ENCODE measurements at regions not wholly inside any gene's neighbourhood (a gene's known extent, or its start where the extent isn't known, plus 50 kb on each side); places are given as distances from the start of the nearest gene placed in this dataset.
"Not testable (repeated sequence)": the region's sequence is repeated elsewhere in the genome, so short reads cannot be mapped to it uniquely, and the experiment has no call there.

GRCh38 chr18:75723521-75724340 lies 296.2 kb upstream of the SMIM21 start:
- WGBS, 2 donors: 55 to 71% methylated on average over 10 of the region's 10 CpGs
- Histone ChIP-seq H3K27ac (no peak overlapping the region), H3K36me3 (ENCODE audit: low read depth, missing control alignments) (no peaks in the 10 kb centered on the region), H3K4me1 (no peaks in the 10 kb centered on the region), H3K9me3 (no peaks in the 10 kb centered on the region), H3K27me3 (no peaks in the 10 kb centered on the region), H3K4me3 (no peak overlapping the region)
- no peak for DNase-seq
- intact Hi-C loops (cut with DNase I; ENCODE audit: low total_unique reads): no loop called here
- TF ChIP-seq, protein P1, sequence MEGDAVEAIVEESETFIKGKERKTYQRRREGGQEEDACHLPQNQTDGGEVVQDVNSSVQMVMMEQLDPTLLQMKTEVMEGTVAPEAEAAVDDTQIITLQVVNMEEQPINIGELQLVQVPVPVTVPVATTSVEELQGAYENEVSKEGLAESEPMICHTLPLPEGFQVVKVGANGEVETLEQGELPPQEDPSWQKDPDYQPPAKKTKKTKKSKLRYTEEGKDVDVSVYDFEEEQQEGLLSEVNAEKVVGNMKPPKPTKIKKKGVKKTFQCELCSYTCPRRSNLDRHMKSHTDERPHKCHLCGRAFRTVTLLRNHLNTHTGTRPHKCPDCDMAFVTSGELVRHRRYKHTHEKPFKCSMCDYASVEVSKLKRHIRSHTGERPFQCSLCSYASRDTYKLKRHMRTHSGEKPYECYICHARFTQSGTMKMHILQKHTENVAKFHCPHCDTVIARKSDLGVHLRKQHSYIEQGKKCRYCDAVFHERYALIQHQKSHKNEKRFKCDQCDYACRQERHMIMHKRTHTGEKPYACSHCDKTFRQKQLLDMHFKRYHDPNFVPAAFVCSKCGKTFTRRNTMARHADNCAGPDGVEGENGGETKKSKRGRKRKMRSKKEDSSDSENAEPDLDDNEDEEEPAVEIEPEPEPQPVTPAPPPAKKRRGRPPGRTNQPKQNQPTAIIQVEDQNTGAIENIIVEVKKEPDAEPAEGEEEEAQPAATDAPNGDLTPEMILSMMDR (IDR thresholded peaks at IDR 0.05): no peak
- no peak for TF ChIP-seq POLR2A (IDR thresholded peaks at IDR 0.05)

GRCh38 chr18:75714766-75715165 lies 287.3 kb upstream of the SMIM21 start:
- Histone ChIP-seq H3K9me3 (no peaks in the 10 kb centered on the region), H3K4me3 (no peak overlapping the region), H3K4me1 (no peaks in the 10 kb centered on the region), H3K27ac (no peak overlapping the region), H3K36me3 (ENCODE audit: low read depth, missing control alignments) (no peaks in the 10 kb centered on the region), H3K27me3 (no peaks in the 10 kb centered on the region)
- no peak for DNase-seq
- intact Hi-C loops (cut with DNase I; ENCODE audit: low total_unique reads): no loop called here
- TF ChIP-seq, protein P1 (IDR thresholded peaks at IDR 0.05): no peak
- no peak for TF ChIP-seq POLR2A (IDR thresholded peaks at IDR 0.05)
- 78 to 81% methylated on average over 3 of the region's 3 CpGs for WGBS, 2 donors

DNA sequence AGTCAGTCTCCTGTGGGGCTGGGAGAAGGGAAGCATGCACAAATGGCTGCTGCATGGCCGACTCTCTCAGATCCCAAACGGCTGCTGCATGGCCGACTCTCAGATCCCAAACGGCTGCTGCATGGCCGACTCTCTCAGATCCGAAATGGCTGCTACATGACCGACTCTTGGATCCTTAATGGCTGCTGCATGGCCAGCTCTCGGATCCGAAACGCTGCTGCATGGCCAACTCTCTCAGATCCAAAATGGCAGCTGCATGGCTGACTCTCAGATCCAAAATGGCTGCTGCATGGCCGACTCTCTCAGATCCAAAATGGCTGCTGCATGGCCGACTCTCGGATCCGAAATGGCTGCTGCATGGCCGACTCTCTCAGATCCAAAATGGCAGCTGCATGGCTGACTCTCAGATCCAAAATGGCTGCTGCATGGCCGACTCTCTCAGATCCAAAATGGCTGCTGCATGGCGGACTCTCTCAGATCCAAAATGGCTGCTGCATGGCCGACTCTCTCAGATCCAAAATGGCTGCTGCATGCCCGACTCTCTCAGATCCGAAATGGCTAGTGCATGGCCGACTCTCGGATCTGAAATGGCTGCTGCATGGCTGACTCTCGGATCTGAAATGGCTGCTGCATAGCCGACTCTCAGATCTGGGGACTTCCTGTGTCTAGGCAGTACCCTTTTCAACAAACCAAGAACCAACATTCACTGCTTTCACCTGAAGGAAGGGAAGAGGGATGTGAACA lies 284.8 kb upstream of the SMIM21 start:
- intact Hi-C loops (cut with DNase I; ENCODE audit: low total_unique reads); H3K9me3 ChIP-seq: not testable (repeated sequence)

DNA sequence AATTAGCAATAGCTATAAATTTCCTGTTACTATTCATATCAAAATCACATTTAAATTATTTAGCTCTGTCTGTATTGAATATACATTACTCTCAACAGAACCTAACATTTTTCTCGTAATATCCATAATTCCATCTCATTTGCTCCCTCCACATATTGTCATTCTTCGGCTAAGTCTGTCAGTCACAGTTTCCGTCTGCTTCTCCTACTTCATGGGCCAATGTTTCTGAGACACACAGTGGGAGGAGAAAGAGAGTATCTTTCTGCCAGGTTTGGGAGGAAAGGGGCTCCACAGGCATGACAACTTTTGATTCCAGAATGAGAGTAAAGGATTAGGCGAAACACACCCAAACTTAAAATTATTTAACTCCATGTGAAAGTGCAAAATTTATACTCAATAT lies 273.1 kb upstream of the SMIM21 start:
- no peaks in the 10 kb centered on the region for H3K9me3 ChIP-seq
- 92 to 93% methylated on average over 4 of the region's 4 CpGs for WGBS, 2 donors
- H3K27ac ChIP-seq: no peak overlapping the region
- no peaks in the 10 kb centered on the region for H3K4me1 ChIP-seq
- TF ChIP-seq, protein P1 (IDR thresholded peaks at IDR 0.05): no peak
- TF ChIP-seq POLR2A (IDR thresholded peaks at IDR 0.05): no peak
- intact Hi-C loops (cut with DNase I; ENCODE audit: low total_unique reads): no loop called here
- no peak overlapping the region for H3K4me3 ChIP-seq
- no peak for DNase-seq
- H3K36me3 ChIP-seq (ENCODE audit: low read depth, missing control alignments): no peaks in the 10 kb centered on the region
- no peaks in the 10 kb centered on the region for H3K27me3 ChIP-seq

More for the DNA sequence above, 284.8 kb upstream of the SMIM21 start:
- H3K4me1 ChIP-seq; H3K36me3 ChIP-seq (ENCODE audit: low read depth, missing control alignments); H3K27ac ChIP-seq; H3K27me3 ChIP-seq: not testable (repeated sequence)
- peak overlapping the region; percentile 36 to 37 for H3K4me3 ChIP-seq
- 47 to 75% methylated on average over 5 to 23 of the region's 24 CpGs for WGBS, 2 donors
- DNase-seq: peak; percentile 61

DNA sequence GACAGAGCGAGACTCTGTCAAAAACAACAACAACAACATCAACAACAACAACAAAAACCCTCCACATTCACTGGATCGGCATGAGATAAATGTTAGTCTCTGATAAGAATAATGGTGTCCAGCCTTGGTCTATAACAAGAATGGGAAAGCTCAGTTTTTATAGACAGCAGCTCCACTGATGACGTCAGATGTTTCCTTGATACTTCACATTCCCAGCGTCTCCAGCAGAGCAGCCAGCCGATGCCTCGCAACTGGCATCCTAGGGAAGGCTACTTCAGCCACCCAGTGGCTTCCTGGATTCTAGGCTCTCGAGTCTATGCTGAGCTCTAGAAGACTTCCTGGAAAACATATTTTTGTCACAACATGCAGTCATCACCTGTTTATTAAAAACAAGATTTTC lies 271.4 kb upstream of the SMIM21 start:
- no peaks in the 10 kb centered on the region for H3K9me3 ChIP-seq
- intact Hi-C loops (cut with DNase I; ENCODE audit: low total_unique reads): no loop called here
- TF ChIP-seq POLR2A (IDR thresholded peaks at IDR 0.05): no peak
- TF ChIP-seq, protein P1 (IDR thresholded peaks at IDR 0.05): no peak
- H3K4me1 ChIP-seq: no peaks in the 10 kb centered on the region
- H3K36me3 ChIP-seq (ENCODE audit: low read depth, missing control alignments): no peaks in the 10 kb centered on the region
- no peak overlapping the region for H3K4me3 ChIP-seq
- 70 to 83% methylated on average over 7 of the region's 7 CpGs for WGBS, 2 donors
- H3K27me3 ChIP-seq: no peaks in the 10 kb centered on the region
- no peak for DNase-seq
- no peak overlapping the region for H3K27ac ChIP-seq
